Lower lobe of right lung (tissue), 2 donors: ENCODE measurements at regions not wholly inside any gene's neighbourhood (a gene's known extent, or its start where the extent isn't known, plus 50 kb on each side); places are given as distances from the start of the nearest gene placed in this dataset.

Source experiments
- ATAC-seq, 2 donors: fragments of 200-7000 bp; cut with Tn5 transposase; one replicate each; pipeline ENCODE4 v1.9.1; 2020 to 2022; ENCODE audit warnings: mild to moderate bottlenecking in 2 of 2, moderate library complexity in 2 of 2
- DNase-seq: peaks from one replicate; pipeline ENCODE4 v3.0.0-alpha.2; 2020
- H3K27ac ChIP-seq: fragments of 200-600 bp; one replicate; pipeline ENCODE4 v1.8.0; 2022
- H3K27me3 ChIP-seq: fragments of 200-600 bp; one replicate; pipeline ENCODE4 v1.8.0; 2022; ENCODE audit warnings: low read depth
- H3K36me3 ChIP-seq: fragments of 200-600 bp; one replicate; pipeline ENCODE4 v1.8.0; 2022; ENCODE audit warnings: mild to moderate bottlenecking
- H3K4me1 ChIP-seq: fragments of 200-600 bp; one replicate; pipeline ENCODE4 v1.8.0; 2022
- H3K4me3 ChIP-seq: fragments of 200-600 bp; one replicate; pipeline ENCODE4 v1.8.0; 2022; ENCODE audit warnings: mild to moderate bottlenecking
- H3K9me3 ChIP-seq: fragments of 200-600 bp; one replicate; pipeline ENCODE4 v1.8.0; 2022
- intact Hi-C: fragments of 100-400 bp; cut with DNase I; formaldehyde crosslinking; loops from one replicate; pipeline ENCODE4 v1.11.0; 2022
- TF ChIP-seq, protein P1 (sequence below): fragments of 200-600 bp; IDR thresholded peaks from one replicate; pipeline ENCODE4 v1.8.0; 2022; ENCODE audit warnings: antibody characterized with exemption, mild to moderate bottlenecking
- donor health status: DM: no; HTN: yes; CAD: no; lungs with severe emphysema.

DNA sequence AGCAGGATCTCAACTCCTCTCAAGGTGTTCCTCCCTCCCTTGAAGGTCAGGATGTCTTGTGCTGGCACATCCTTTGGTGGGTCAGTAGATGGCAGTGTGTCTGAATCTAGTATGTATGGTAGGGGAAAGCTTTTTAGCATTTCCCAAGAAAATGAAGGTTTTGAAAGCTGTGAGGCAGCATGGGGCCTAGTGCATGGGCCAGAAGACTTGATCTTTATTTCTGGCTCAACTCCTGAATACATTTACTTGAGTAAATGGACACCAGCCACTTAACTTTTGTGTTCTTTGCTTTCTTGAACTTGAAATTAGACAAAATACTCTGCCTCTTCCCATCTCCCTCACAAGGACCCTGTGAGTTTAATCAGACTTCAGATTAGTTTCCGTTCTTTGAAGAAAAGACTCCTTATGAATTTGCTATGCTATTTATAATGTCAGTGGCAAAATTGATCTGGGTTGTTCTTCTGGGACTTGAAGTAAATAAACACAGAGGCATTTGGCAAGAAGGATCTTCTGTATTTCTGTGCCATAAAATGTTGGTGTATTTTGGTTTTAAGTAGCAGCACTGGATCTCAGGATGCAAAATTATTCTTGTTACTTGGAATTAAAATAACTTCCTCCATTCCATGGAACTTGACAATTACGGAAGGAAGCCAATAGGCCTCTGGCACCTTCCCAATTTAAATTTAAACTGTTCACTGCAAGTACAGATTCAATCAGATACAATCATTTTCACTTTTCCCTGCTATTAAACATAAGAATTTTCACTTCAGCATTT, 288.8 kb downstream of the CASP12 start:
- intact Hi-C loops: no loop called here
- no peak overlapping the region for H3K4me3 ChIP-seq
- TF ChIP-seq, protein P1, sequence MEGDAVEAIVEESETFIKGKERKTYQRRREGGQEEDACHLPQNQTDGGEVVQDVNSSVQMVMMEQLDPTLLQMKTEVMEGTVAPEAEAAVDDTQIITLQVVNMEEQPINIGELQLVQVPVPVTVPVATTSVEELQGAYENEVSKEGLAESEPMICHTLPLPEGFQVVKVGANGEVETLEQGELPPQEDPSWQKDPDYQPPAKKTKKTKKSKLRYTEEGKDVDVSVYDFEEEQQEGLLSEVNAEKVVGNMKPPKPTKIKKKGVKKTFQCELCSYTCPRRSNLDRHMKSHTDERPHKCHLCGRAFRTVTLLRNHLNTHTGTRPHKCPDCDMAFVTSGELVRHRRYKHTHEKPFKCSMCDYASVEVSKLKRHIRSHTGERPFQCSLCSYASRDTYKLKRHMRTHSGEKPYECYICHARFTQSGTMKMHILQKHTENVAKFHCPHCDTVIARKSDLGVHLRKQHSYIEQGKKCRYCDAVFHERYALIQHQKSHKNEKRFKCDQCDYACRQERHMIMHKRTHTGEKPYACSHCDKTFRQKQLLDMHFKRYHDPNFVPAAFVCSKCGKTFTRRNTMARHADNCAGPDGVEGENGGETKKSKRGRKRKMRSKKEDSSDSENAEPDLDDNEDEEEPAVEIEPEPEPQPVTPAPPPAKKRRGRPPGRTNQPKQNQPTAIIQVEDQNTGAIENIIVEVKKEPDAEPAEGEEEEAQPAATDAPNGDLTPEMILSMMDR: peak; percentile 72
- no peaks in the 10 kb centered on the region for H3K27me3 ChIP-seq
- H3K9me3 ChIP-seq: no peaks in the 10 kb centered on the region
- no peaks in the 10 kb centered on the region for H3K36me3 ChIP-seq
- H3K27ac ChIP-seq: no peak overlapping the region
- DNase-seq (no peak), ATAC-seq (peak; percentile 78 to 84)
- H3K4me1 ChIP-seq: peaks cover 14% of the 10 kb centered on the region

DNA sequence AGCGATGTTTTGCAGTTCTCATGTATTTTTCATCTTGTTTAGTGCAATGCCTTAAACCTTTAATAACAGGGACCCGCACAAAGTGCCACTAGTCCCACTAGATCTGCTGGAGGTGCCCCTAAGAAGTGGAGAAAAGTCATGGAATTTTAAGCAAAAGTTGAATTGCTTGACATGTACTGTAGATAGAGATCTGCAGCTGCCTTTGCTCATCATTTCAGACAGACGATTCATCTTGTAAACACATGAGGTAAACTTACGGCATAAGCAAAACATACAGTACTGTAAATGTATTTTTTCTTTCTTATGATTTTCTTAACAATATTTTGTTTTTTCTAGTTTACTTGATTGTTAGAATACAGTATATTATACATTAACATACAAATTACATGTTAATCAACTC, 295.6 kb downstream of the CASP12 start:
- H3K4me3 ChIP-seq: no peak overlapping the region
- no peaks in the 10 kb centered on the region for H3K27me3 ChIP-seq
- intact Hi-C loops: no loop called here
- no peaks in the 10 kb centered on the region for H3K36me3 ChIP-seq
- ATAC-seq (no peak), DNase-seq (no peak)
- no peaks in the 10 kb centered on the region for H3K4me1 ChIP-seq
- TF ChIP-seq, protein P1: no peak
- H3K27ac ChIP-seq: no peak overlapping the region
- H3K9me3 ChIP-seq: no peaks in the 10 kb centered on the region

DNA sequence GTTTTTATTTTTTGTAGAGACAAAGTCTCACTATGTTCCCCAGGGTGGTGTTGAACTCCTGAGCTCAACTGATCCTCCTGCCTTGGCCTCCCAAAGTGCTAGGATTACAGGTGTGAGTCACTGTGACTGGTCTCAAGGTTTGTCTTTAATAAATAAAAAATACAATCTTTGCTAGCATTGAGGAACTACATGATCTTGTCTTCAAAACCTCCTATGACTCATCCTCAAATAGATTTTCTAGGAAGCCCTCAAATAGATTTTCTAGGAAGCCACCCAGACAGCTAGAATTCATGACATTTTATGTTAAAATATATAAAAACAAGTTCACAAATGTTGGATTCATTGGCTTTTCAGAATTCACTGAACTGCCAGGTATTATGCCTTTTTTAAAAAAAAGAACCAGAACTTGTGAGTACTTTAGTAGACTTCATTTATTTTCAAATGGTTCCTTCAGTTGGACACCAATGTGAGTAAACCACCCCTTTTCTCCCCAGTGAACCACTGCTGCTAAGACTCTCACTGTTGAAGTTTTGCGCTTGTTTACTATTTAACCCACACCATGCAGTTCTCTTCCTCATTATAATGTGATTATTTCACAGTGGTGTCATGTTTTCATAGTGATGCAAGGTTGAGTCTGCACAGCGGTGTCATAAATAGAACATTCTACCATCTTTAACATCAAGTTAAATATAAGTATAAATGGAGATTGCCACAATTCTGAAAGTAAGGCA, 303.9 kb downstream of the CASP12 start:
- no peak for DNase-seq
- H3K27me3 ChIP-seq: no peaks in the 10 kb centered on the region
- H3K9me3 ChIP-seq: no peaks in the 10 kb centered on the region
- no peak for ATAC-seq
- H3K27ac ChIP-seq: no peak overlapping the region
- intact Hi-C loops: no loop called here
- H3K36me3 ChIP-seq: no peaks in the 10 kb centered on the region
- H3K4me3 ChIP-seq: no peak overlapping the region
- TF ChIP-seq, protein P1: no peak
- H3K4me1 ChIP-seq: no peaks in the 10 kb centered on the region

DNA sequence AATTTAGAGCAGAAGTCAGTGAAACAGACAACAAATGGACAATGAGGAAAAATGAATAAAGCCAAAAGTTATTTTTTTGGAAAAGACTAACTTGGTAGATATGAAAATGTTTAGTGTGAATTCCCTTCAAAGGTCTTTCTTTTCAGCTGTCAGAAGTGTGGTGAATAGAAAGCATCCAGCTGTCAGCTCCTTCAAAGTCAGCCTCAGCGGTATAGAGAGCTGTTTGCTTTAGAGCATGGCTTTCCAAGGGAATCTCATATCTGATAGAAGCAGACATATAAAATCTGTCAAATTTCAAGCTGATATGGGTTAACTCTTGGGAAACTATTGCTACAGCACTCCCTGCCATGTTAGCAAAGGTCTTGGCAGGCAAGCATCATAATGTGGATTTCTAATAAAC, 309.3 kb downstream of the CASP12 start:
- Histone ChIP-seq H3K4me1 (no peaks in the 10 kb centered on the region), H3K9me3 (no peaks in the 10 kb centered on the region), H3K27ac (no peak overlapping the region), H3K4me3 (no peak overlapping the region), H3K36me3 (no peaks in the 10 kb centered on the region), H3K27me3 (no peaks in the 10 kb centered on the region)
- DNase-seq: no peak
- no peak for ATAC-seq
- TF ChIP-seq, protein P1: no peak
- intact Hi-C loops: no loop called here

DNA sequence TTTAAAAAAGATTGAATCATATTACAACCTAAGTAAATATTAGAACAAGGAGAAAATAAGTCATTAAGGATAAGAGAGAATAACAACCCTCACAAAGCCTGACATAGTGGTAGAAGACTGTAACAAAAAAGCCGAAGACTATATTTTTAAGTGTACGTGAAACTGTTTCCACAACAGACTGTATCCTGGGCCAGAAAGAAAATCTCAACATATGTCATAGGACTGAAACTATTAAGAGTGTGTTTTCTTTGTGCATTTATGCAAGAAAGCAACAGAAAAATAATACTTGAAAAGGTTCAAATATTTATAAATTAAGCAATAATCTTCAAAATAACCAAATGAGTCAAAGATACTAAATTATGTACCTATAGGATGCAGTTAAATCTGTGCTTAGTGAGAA, 309.8 kb downstream of the CASP12 start:
- no peaks in the 10 kb centered on the region for H3K4me1 ChIP-seq
- ATAC-seq (no peak), DNase-seq (no peak)
- H3K4me3 ChIP-seq: no peak overlapping the region
- H3K9me3 ChIP-seq: no peaks in the 10 kb centered on the region
- TF ChIP-seq, protein P1: no peak
- no peaks in the 10 kb centered on the region for H3K27me3 ChIP-seq
- H3K27ac ChIP-seq: no peak overlapping the region
- no peaks in the 10 kb centered on the region for H3K36me3 ChIP-seq
- intact Hi-C loops: no loop called here
